H1 (cell line): ENCODE measurements at regions not wholly inside any gene's neighbourhood (a gene's known extent, or its start where the extent isn't known, plus 50 kb on each side); places are given as distances from the start of the nearest gene placed in this dataset.

Source experiments
- CTCF ChIA-PET: fragments of 300-600 bp; sonication (Branson Sonifier 250); formaldehyde crosslinking; loops from one replicate; lab custom pipeline; 2021; ENCODE audit not compliant: partially characterized antibody; lab: Charles Lee
- POLR2A ChIA-PET: fragments of 300-600 bp; sonication (Branson Sonifier 250); formaldehyde crosslinking; loops from one replicate; lab custom pipeline; 2021; ENCODE audit warnings: inconsistent platforms; ENCODE audit not compliant: partially characterized antibody; lab: Charles Lee
- DNase-seq, 2 experiments: peaks; one replicate each; pipeline versions ENCODE4 v3.0.0 to v3.0.0-alpha.2; 2010 to 2022; ENCODE audit warnings: low spot score in 2 of 2, low read depth in 1 of 2, mixed read lengths in 1 of 2
- FAIRE-seq: peaks from 2 replicates; lab custom pipeline; 2011; peaks lifted over from hg19 to GRCh38; lab: Jason Lieb, UNC
- H2AFZ ChIP-seq: 2 replicates; pipeline ENCODE4 v1.8.1; 2012; ENCODE audit warnings: low read length, inconsistent platforms
- H2AK5ac ChIP-seq: 2 replicates; pipeline ENCODE4 v1.6.1; 2013; ENCODE audit warnings: low read depth, low read length
- H2BK120ac ChIP-seq: replicated peaks from 2 replicates; pipeline ENCODE3; 2013; ENCODE audit warnings: low read depth, low read length, inconsistent platforms
- H2BK12ac ChIP-seq: 2 replicates; pipeline ENCODE4 v1.6.1; 2013; ENCODE audit warnings: low read depth, low read length
- H2BK15ac ChIP-seq: 2 replicates; pipeline ENCODE4 v1.6.1; 2013; ENCODE audit warnings: low read length
- H2BK20ac ChIP-seq: 2 replicates; pipeline ENCODE4 v1.6.1; 2013; ENCODE audit warnings: low read length
- H2BK5ac ChIP-seq: 2 replicates; pipeline ENCODE4 v1.6.1; 2013; ENCODE audit warnings: low read depth, low read length
- H3K14ac ChIP-seq: 2 replicates; pipeline ENCODE4 v1.6.1; 2013; ENCODE audit warnings: inconsistent platforms; ENCODE audit not compliant: insufficient read length
- H3K18ac ChIP-seq: 2 replicates; pipeline ENCODE4 v1.6.1; 2013; ENCODE audit warnings: low read length; ENCODE audit errors: extremely low read depth
- H3K23ac ChIP-seq: 2 replicates; pipeline ENCODE4 v1.6.1; 2013; ENCODE audit warnings: inconsistent platforms; ENCODE audit not compliant: insufficient read length
- H3K23me2 ChIP-seq: 2 replicates; pipeline ENCODE4 v1.6.1; 2013; ENCODE audit warnings: low read depth, low read length
- H3K27ac ChIP-seq: 2 replicates; pipeline ENCODE4 v1.6.1; 2011; ENCODE audit warnings: low read depth, low read length, inconsistent platforms
- H3K27me3 ChIP-seq, 4 experiments: replicated peaks in 1 of 4; 1 replicate in 1 of 4; 2 replicates in 3 of 4; pipeline versions ENCODE4 v1.6.1 to v1.8.1; 2011 to 2013; ENCODE audit warnings: low read length in 3 of 4, mild to moderate bottlenecking in 3 of 4, inconsistent platforms in 2 of 4, mixed read lengths in 2 of 4, moderate library complexity in 1 of 4; ENCODE audit not compliant: control insufficient read depth in 3 of 4, insufficient read depth in 3 of 4; ENCODE audit errors: extremely low read depth in 1 of 4
- H3K36me3 ChIP-seq, 4 experiments: 2 replicates each; pipeline versions ENCODE4 v1.6.1 to v1.8.1; 2011 to 2013; ENCODE audit warnings: mild to moderate bottlenecking in 4 of 4, low read length in 3 of 4, moderate library complexity in 2 of 4, control low read depth in 1 of 4, inconsistent platforms in 1 of 4; ENCODE audit not compliant: insufficient read depth in 4 of 4, control insufficient read depth in 2 of 4
- H3K4ac ChIP-seq: replicated peaks from 2 replicates; pipeline ENCODE3; 2013; ENCODE audit warnings: low read length, low read depth, mixed read lengths, inconsistent platforms; ENCODE audit not compliant: insufficient read length
- H3K4me1 ChIP-seq, 4 experiments: replicated peaks in 1 of 4; 1 replicate in 1 of 4; 2 replicates in 3 of 4; pipeline versions ENCODE4 v1.6.1 to v1.8.1; 2011 to 2013; ENCODE audit warnings: low read length in 3 of 4, inconsistent platforms in 2 of 4, mixed read lengths in 1 of 4; ENCODE audit not compliant: insufficient read depth in 4 of 4, control insufficient read depth in 3 of 4
- H3K4me2 ChIP-seq, 2 experiments: 2 replicates each; pipeline versions ENCODE4 v1.6.1 to v1.8.1; 2011 to 2013; ENCODE audit warnings: low read depth in 2 of 2, low read length in 2 of 2, control low read depth in 1 of 2, inconsistent platforms in 1 of 2, mild to moderate bottlenecking in 1 of 2; ENCODE audit not compliant: insufficient read depth in 1 of 2
- H3K4me3 ChIP-seq, 4 experiments: fragments of 200-600, 300-600 bp in 1 of 4; sonication (generic), shearing (Covaris generic), sonication (Bioruptor Twin) in 1 of 4; 2 replicates each; pipeline versions ENCODE4 v1.5.1 to v1.8.1; 2011 to 2016; ENCODE audit warnings: low read length in 4 of 4, low read depth in 3 of 4, control low read depth in 2 of 4, inconsistent platforms in 2 of 4, mild to moderate bottlenecking in 2 of 4, mixed read lengths in 1 of 4, moderate library complexity in 1 of 4; ENCODE audit not compliant: insufficient read depth in 2 of 4; ENCODE audit errors: extremely low read depth in 1 of 4
- H3K56ac ChIP-seq: replicated peaks from 2 replicates; pipeline ENCODE3; 2013; ENCODE audit warnings: low read depth, mild to moderate bottlenecking, mixed read lengths, low read length, inconsistent platforms; ENCODE audit not compliant: insufficient read length
- H3K79me1 ChIP-seq: 2 replicates; pipeline ENCODE4 v1.6.1; 2013; ENCODE audit warnings: low read depth, low read length, control low read depth
- H3K79me2 ChIP-seq, 2 experiments: 2 replicates each; pipeline versions ENCODE4 v1.6.1 to v1.8.1; 2012 to 2013; ENCODE audit warnings: low read length in 2 of 2, mild to moderate bottlenecking in 2 of 2, inconsistent platforms in 1 of 2; ENCODE audit not compliant: insufficient read depth in 2 of 2, control insufficient read depth in 1 of 2
- H3K9ac ChIP-seq, 4 experiments: replicated peaks in 1 of 4; 1 replicate in 1 of 4; 2 replicates in 3 of 4; pipeline versions ENCODE4 v1.6.1 to v1.8.1; 2011 to 2013; ENCODE audit warnings: low read depth in 3 of 4, low read length in 3 of 4, control low read depth in 2 of 4, mild to moderate bottlenecking in 2 of 4, moderate library complexity in 2 of 4, inconsistent platforms in 1 of 4; ENCODE audit errors: extremely low read depth in 1 of 4
- H3K9me3 ChIP-seq, 2 experiments: 2 replicates each; pipeline versions ENCODE4 v1.6.1 to v1.8.1; 2012 to 2013; ENCODE audit warnings: mild to moderate bottlenecking in 2 of 2, moderate library complexity in 2 of 2, control low read depth in 1 of 2, inconsistent platforms in 1 of 2, low read depth in 1 of 2, low read length in 1 of 2, mixed read lengths in 1 of 2; ENCODE audit not compliant: insufficient read depth in 2 of 2
- H4K20me1 ChIP-seq, 2 experiments: replicated peaks in 1 of 2; 2 replicates each; pipeline versions ENCODE3 to v1.8.1; 2011 to 2013; ENCODE audit warnings: inconsistent platforms in 2 of 2, low read length in 2 of 2, mild to moderate bottlenecking in 1 of 2; ENCODE audit not compliant: insufficient read depth in 2 of 2, control insufficient read depth in 1 of 2
- H4K5ac ChIP-seq: 2 replicates; pipeline ENCODE4 v1.6.1; 2013; ENCODE audit warnings: low read length, low read depth, mixed read lengths, inconsistent platforms; ENCODE audit not compliant: insufficient read length
- H4K8ac ChIP-seq: 2 replicates; pipeline ENCODE4 v1.8.0; 2013; ENCODE audit warnings: mild to moderate bottlenecking, moderate library complexity, low read length, inconsistent platforms; ENCODE audit not compliant: insufficient read depth; ENCODE audit errors: extremely low read depth
- H4K91ac ChIP-seq: replicated peaks from 2 replicates; pipeline ENCODE3; 2013; ENCODE audit warnings: low read length, mixed read lengths, inconsistent platforms; ENCODE audit not compliant: insufficient read length
- BCL11A ChIP-seq, 2 experiments: IDR thresholded peaks; one replicate each; pipeline ENCODE4 v1.6.1; 2011; ENCODE audit warnings: low read depth in 2 of 2, low read length in 2 of 2, mild to moderate bottlenecking in 2 of 2
- CHD1 ChIP-seq: IDR thresholded peaks from 2 replicates; pipeline ENCODE4 v1.6.1; 2012; ENCODE audit warnings: low read depth, low read length, improper control_type of control experiment
- JUND ChIP-seq: IDR thresholded peaks from 2 replicates; pipeline ENCODE4 v1.6.1; 2011; ENCODE audit warnings: mild to moderate bottlenecking, improper control_type of control experiment, low read length
- MAFK ChIP-seq: IDR thresholded peaks from 2 replicates; pipeline ENCODE4 v1.6.1; 2012; ENCODE audit warnings: low read depth, mild to moderate bottlenecking, improper control_type of control experiment, low read length
- RAD21 ChIP-seq, 2 experiments: IDR thresholded peaks in 1 of 2; conservative IDR thresholded peaks in 1 of 2; 2 replicates each; pipeline ENCODE4 v1.6.1; 2011; ENCODE audit warnings: low read depth in 2 of 2, low read length in 2 of 2, improper control_type of control experiment in 1 of 2, inconsistent platforms in 1 of 2, mild to moderate bottlenecking in 1 of 2, moderate library complexity in 1 of 2
- RNF2 ChIP-seq: fragments of 200-900, 300-1000 bp; sonication (generic); IDR thresholded peaks from 2 replicates; pipeline ENCODE4 v1.7.1; 2016; ENCODE audit warnings: borderline replicate concordance, low read depth, mild to moderate bottlenecking, antibody characterized with exemption, low read length; ENCODE audit not compliant: poor library complexity, severe bottlenecking; ENCODE audit errors: missing control alignments
- WGBS, 2 experiments: shearing (Covaris generic) in 1 of 2; methylation state at CpG; one replicate each; pipeline versions ENCODE4 v1.1.6 to v1.1.7; 2013 to 2015; ENCODE audit warnings: low lambda C conversion rate in 2 of 2, mixed read lengths in 2 of 2, inconsistent platforms in 1 of 2, low coverage in 1 of 2, missing lambda C conversion rate in 1 of 2; ENCODE audit not compliant: insufficient replicate concordance in 2 of 2, insufficient coverage in 1 of 2, insufficient read length in 1 of 2; ENCODE audit errors: extremely low coverage in 1 of 2, missing lambda C conversion rate in 1 of 2; 5-methylcytosine and 5-hydroxymethylcytosine counted together

GRCh38 chr6:113292646-113293422 lies 564.3 kb upstream of the MARCKS start:
- 86% methylated on average over 3 of the region's 3 CpGs; no CpG with 5 or more reads in 1 of the 2 experiments for WGBS, 2 experiments
- Histone ChIP-seq H2BK15ac (no peak overlapping the region), H3K4me1 (peaks cover 0 to 2% (median 0%) of the 10 kb centered on the region in 4 experiments; a peak in 2 of 7 replicates), H3K23ac (no peak overlapping the region), H2AK5ac (no peak overlapping the region), H3K56ac (no peak overlapping the region), H3K79me1 (no peaks in the 10 kb centered on the region), H3K23me2 (no peaks in the 10 kb centered on the region), H3K79me2 (no peaks in the 10 kb centered on the region), H3K9me3 (no peaks in the 10 kb centered on the region), H4K20me1 (no peaks in the 10 kb centered on the region), H2BK5ac (no peak overlapping the region), H3K9ac (no peak overlapping the region), H3K4me2 (no peak overlapping the region), H3K36me3 (no peaks in the 10 kb centered on the region; a peak in 1 of 8 replicates), H2AFZ (no peak overlapping the region), H2BK20ac (no peak overlapping the region), H3K4me3 (no peak overlapping the region), H4K5ac (no peak overlapping the region), H3K27ac (no peak overlapping the region), H4K8ac (no peak overlapping the region), H3K27me3 (no peaks in the 10 kb centered on the region), H2BK12ac (no peak overlapping the region), H3K4ac (no peak overlapping the region), H3K18ac (no peak overlapping the region), H4K91ac (no peak overlapping the region), H2BK120ac (no peak overlapping the region), H3K14ac (no peak overlapping the region)
- DNase-seq, result no peak
- ChIA-PET POLR2A (no interaction called here), CTCF (interaction anchor here (1.5 to 3.3 kb wide), 3 partner anchors 14 to 617 kb away, joined by 4 to 14 read pairs (median 5); no protein-coding TSS in a partner anchor)
- FAIRE-seq, result no peak
- TF ChIP-seq CHD1 (no peak), BCL11A (IDR thresholded peaks at IDR 0.05; ENCODE audit: low read depth in 2 of 2, low read length in 2 of 2) (no peak), RAD21 (IDR thresholded peaks at IDR 0.05 in 1 of 2, conservative IDR thresholded peaks at IDR 0.05 in 1 of 2; ENCODE audit: low read depth in 2 of 2, low read length in 2 of 2) (no peak), RNF2 (no peak), JUND (no peak), MAFK (no peak)
